Panc1 (cell line): ENCODE measurements at regions not wholly inside any gene's neighbourhood (a gene's known extent, or its start where the extent isn't known, plus 50 kb on each side); places are given as distances from the start of the nearest gene placed in this dataset.
A peak's percentile ranks its signal among the peaks of the same experiment; 100 is the strongest.
"Not testable (repeated sequence)": the region's sequence is repeated elsewhere in the genome, so short reads cannot be mapped to it uniquely, and the experiment has no call there.

ENCODE experiments used
- ATAC-seq: fragments of 200-7000 bp; cut with Tn5 transposase; 2 replicates; pipeline ENCODE4 v1.9.1; 2020; ENCODE audit warnings: mild to moderate bottlenecking, moderate library complexity
- BruUV-seq: library from RNA; stranded (reverse); fragments of 400-500 nt; replicated peaks from 2 replicates; lab custom pipeline; 2021; lab: Mats Ljungman, UMichigan
- CTCF ChIA-PET: fragments of 300-600 bp; sonication (Branson Sonifier 250); formaldehyde crosslinking; loops from one replicate; lab custom pipeline; 2022; ENCODE audit warnings: antibody characterized with exemption; lab: Charles Lee
- POLR2A ChIA-PET: fragments of 300-600 bp; sonication (Branson Sonifier 250); formaldehyde crosslinking; loops from one replicate; lab custom pipeline; 2022; ENCODE audit warnings: antibody characterized with exemption; lab: Charles Lee
- DNase-seq: peaks from one replicate; pipeline ENCODE4 v3.0.0-alpha.2; 2010; ENCODE audit warnings: low read depth, low spot score
- H3K27ac ChIP-seq: 2 replicates; pipeline ENCODE4 v1.5.1; 2011; ENCODE audit warnings: mild to moderate bottlenecking, low read length, inconsistent platforms
- H3K27me3 ChIP-seq: fragments of 200-500 bp; sonication (Bioruptor generic); 2 replicates; pipeline ENCODE4 v1.6.0; 2014; ENCODE audit warnings: low read length, inconsistent platforms; ENCODE audit not compliant: control insufficient read depth, insufficient read depth
- H3K36me3 ChIP-seq: fragments of 200-500 bp; sonication (Bioruptor generic); 2 replicates; pipeline ENCODE4 v1.5.1; 2014; ENCODE audit warnings: inconsistent platforms, mild to moderate bottlenecking, low read length, moderate library complexity; ENCODE audit not compliant: control insufficient read depth, insufficient read depth
- H3K4me1 ChIP-seq: 2 replicates; pipeline ENCODE4 v1.5.1; 2011; ENCODE audit warnings: inconsistent platforms, mild to moderate bottlenecking, low read length, moderate library complexity; ENCODE audit not compliant: control insufficient read depth, insufficient read depth
- H3K4me3 ChIP-seq, 2 experiments: 2 replicates each; pipeline ENCODE4 v1.5.1; 2011 to 2012; ENCODE audit warnings: low read depth in 2 of 2, low read length in 2 of 2, mild to moderate bottlenecking in 2 of 2, inconsistent platforms in 1 of 2, moderate library complexity in 1 of 2
- H3K9me3 ChIP-seq: fragments of 200-500 bp; sonication (Bioruptor generic); 2 replicates; pipeline ENCODE4 v1.5.1; 2014; ENCODE audit warnings: low read depth, mild to moderate bottlenecking, inconsistent platforms, low read length, moderate library complexity; ENCODE audit not compliant: control insufficient read depth, insufficient read depth
- CTCF ChIP-seq: fragments of 450-650 bp; IDR thresholded peaks from 2 replicates; pipeline ENCODE4 v1.5.1; 2017; ENCODE audit warnings: mild to moderate bottlenecking
- POLR2AphosphoS5 ChIP-seq: IDR thresholded peaks from 2 replicates; pipeline ENCODE4 v1.6.1; 2012; ENCODE audit warnings: mild to moderate bottlenecking, low read depth, low read length, moderate library complexity
- REST ChIP-seq, 2 experiments: IDR thresholded peaks; 2 replicates each; pipeline ENCODE4 v1.6.1; 2011 to 2012; ENCODE audit warnings: low read depth in 2 of 2, control low read depth in 1 of 2, low read length in 1 of 2, mild to moderate bottlenecking in 1 of 2, moderate library complexity in 1 of 2; ENCODE audit not compliant: insufficient read depth in 1 of 2
- SIN3A ChIP-seq: IDR thresholded peaks from 2 replicates; pipeline ENCODE4 v1.6.1; 2012; ENCODE audit warnings: low read depth, mild to moderate bottlenecking, low read length, moderate library complexity, borderline replicate concordance; ENCODE audit not compliant: insufficient read depth
- TCF7L2 ChIP-seq: IDR thresholded peaks from 2 replicates; pipeline ENCODE4 v1.6.1; 2011; ENCODE audit warnings: mild to moderate bottlenecking, low read depth, low read length, inconsistent platforms
- in situ Hi-C: cut with HindIII; loops from 2 replicates; pipeline ENCODE4 v1.10.0; 2016; ENCODE audit warnings: low sequenced_read_pairs, low pct_unique_long_range_greater_than_20kb
- intact Hi-C: fragments of 100-400 bp; cut with micrococcal nuclease; formaldehyde crosslinking; loops from one replicate; pipeline ENCODE4 v1.10.0; 2022; ENCODE audit not compliant: unreplicated experiment

GRCh38 chr10:22823109-22823508 lies 104.7 kb upstream of the ARMC3 start:
- DNase-seq (peak; percentile 38), ATAC-seq (no peak)
- in situ Hi-C loops = no loop called here
- POLR2A ChIA-PET = no interaction called here
- no peaks in the 10 kb centered on the region for H3K9me3 ChIP-seq
- no peaks in the 10 kb centered on the region for H3K4me1 ChIP-seq
- BruUV-seq = no TSS peak
- no peak overlapping the region for H3K4me3 ChIP-seq
- H3K36me3 ChIP-seq = no peaks in the 10 kb centered on the region
- CTCF ChIA-PET = no interaction called here
- intact Hi-C loops = no loop called here
- no peaks in the 10 kb centered on the region for H3K27me3 ChIP-seq
- H3K27ac ChIP-seq = no peak overlapping the region
- TF ChIP-seq CTCF (no peak), REST (IDR thresholded peaks at IDR 0.05; ENCODE audit: insufficient read depth in 1 of 2, low read depth in 2 of 2, low read length in 1 of 2) (no peak), TCF7L2 (no peak), POLR2AphosphoS5 (no peak), SIN3A (no peak)

- in situ Hi-C loops = not testable (repeated sequence)
Measured at GRCh38 chr10:22821921-22822320, 105.9 kb upstream of the ARMC3 start.

GRCh38 chr10:22821501-22821900 lies 106.4 kb upstream of the ARMC3 start:
- Histone ChIP-seq H3K9me3 (no peaks in the 10 kb centered on the region), H3K27me3 (no peaks in the 10 kb centered on the region), H3K36me3 (no peaks in the 10 kb centered on the region), H3K4me3 (no peak overlapping the region), H3K27ac (no peak overlapping the region), H3K4me1 (no peaks in the 10 kb centered on the region)
- ATAC-seq = no peak
- in situ Hi-C loops (no loop called here), intact Hi-C loops (no loop called here)
- ChIA-PET POLR2A (no interaction called here), CTCF (no interaction called here)
- DNase-seq = no peak
- TF ChIP-seq SIN3A (no peak), TCF7L2 (no peak), CTCF (no peak), REST (IDR thresholded peaks at IDR 0.05; ENCODE audit: insufficient read depth in 1 of 2, low read depth in 2 of 2, low read length in 1 of 2) (no peak)
- no TSS peak for BruUV-seq

More at GRCh38 chr10:22821921-22822320, 105.9 kb upstream of the ARMC3 start:
- H3K27me3 ChIP-seq, BruUV-seq, DNase-seq, CTCF ChIA-PET, H3K4me3 ChIP-seq, H3K4me1 ChIP-seq, POLR2A ChIA-PET, ATAC-seq, H3K36me3 ChIP-seq, H3K27ac ChIP-seq, intact Hi-C loops, H3K9me3 ChIP-seq: not testable (repeated sequence)
